OCI-LY1 (cell line): ENCODE measurements at regions not wholly inside any gene's neighbourhood (a gene's known extent, or its start where the extent isn't known, plus 50 kb on each side); places are given as distances from the start of the nearest gene placed in this dataset.

Experiments
- EZH2 ChIP-seq: fragments of 200-600 bp; sonication (generic), shearing (Covaris generic); IDR thresholded peaks from 2 replicates; pipeline ENCODE4 v1.8.0; 2017; ENCODE audit warnings: borderline replicate concordance, mixed run types, mild to moderate bottlenecking, antibody characterized with exemption, low read length, moderate library complexity, mixed read lengths
- TF ChIP-seq, protein P1 (sequence below): fragments of 200-600 bp; sonication (generic), shearing (Covaris generic); IDR thresholded peaks from 2 replicates; pipeline ENCODE4 v1.5.1; 2017; ENCODE audit warnings: mild to moderate bottlenecking, antibody characterized with exemption, low read length, moderate library complexity, mixed read lengths

DNA sequence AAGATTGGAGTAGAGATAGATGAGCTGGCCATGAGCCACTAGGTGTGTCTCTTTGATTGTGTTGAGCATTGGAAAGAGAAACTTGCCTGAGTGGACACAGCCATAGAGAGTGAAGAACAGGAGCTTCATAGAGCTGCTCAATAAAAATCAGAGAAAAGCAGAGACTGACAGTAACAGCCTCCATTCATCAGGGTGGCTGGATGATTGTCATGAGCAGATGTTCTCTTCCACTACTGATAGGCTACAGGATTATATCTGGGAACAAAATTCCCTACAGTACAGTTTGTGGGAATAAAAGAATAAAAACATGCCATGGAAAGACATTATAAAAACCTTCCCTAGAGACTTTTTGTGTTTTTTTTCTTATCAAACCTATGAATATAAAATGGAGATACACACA is 404.8 kb upstream of the ACVR2A start:
- TF ChIP-seq, protein P1, sequence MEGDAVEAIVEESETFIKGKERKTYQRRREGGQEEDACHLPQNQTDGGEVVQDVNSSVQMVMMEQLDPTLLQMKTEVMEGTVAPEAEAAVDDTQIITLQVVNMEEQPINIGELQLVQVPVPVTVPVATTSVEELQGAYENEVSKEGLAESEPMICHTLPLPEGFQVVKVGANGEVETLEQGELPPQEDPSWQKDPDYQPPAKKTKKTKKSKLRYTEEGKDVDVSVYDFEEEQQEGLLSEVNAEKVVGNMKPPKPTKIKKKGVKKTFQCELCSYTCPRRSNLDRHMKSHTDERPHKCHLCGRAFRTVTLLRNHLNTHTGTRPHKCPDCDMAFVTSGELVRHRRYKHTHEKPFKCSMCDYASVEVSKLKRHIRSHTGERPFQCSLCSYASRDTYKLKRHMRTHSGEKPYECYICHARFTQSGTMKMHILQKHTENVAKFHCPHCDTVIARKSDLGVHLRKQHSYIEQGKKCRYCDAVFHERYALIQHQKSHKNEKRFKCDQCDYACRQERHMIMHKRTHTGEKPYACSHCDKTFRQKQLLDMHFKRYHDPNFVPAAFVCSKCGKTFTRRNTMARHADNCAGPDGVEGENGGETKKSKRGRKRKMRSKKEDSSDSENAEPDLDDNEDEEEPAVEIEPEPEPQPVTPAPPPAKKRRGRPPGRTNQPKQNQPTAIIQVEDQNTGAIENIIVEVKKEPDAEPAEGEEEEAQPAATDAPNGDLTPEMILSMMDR: no peak
- no peak for TF ChIP-seq EZH2
